ENCODE measurements at regions not wholly inside any gene's neighbourhood (a gene's known extent, or its start where the extent isn't known, plus 50 kb on each side); places are given as distances from the start of the nearest gene placed in this dataset.

DNA sequence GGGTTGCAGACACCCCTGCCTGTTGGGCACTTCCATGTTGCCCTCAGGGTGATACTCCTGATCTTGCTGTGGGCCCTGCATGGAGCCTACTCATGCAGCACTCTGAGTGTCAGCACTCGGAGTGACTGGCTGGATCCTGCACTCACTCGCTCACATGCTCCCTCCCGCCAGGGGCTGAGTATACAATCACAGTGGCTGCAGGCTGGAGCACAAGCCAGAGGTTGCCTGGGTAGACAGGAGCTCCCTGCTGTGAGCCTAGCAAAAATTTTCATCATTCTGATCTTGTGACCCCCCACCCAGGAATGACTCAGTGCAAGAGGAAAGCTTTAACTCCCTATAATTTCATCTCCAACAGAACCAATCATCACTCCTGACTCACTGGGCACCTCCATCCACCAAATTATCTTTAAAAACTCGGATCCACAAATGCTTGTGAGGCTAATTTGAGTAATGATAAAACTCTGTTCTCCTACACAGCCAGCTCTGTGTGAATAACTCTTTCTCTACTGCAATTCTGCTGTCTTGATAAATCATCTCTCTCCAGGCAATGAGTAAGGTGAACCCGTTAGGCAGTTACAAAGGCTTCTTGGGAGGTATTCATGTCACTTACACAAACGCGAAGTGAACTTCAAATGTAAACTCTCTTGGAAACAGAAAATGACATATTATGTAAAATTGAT, 1180.8 kb upstream of the PABPC4L start:
- H3K9ac ChIP-seq (ENCODE audit: insufficient read length) = no peak overlapping the region
- no peaks in the 10 kb centered on the region for H3K9me3 ChIP-seq (ENCODE audit: low read depth, low read length)
- no peaks in the 10 kb centered on the region for H3K36me3 ChIP-seq (ENCODE audit: insufficient read depth, low read length)
- DNase-seq (ENCODE audit: low read depth, low spot score) = no peak
- H3K4me3 ChIP-seq = no peak overlapping the region
- TF ChIP-seq EZH2 (IDR thresholded peaks at IDR 0.05) (no peak), FOXP2 (optimal IDR thresholded peaks at IDR 0.05; ENCODE audit: control extremely low read depth, extremely low read length, insufficient read depth) (no peak), POLR2AphosphoS5 (IDR thresholded peaks at IDR 0.05; ENCODE audit: borderline replicate concordance, low read depth, low read length) (no peak)
- no peak overlapping the region for H3K27ac ChIP-seq

DNA sequence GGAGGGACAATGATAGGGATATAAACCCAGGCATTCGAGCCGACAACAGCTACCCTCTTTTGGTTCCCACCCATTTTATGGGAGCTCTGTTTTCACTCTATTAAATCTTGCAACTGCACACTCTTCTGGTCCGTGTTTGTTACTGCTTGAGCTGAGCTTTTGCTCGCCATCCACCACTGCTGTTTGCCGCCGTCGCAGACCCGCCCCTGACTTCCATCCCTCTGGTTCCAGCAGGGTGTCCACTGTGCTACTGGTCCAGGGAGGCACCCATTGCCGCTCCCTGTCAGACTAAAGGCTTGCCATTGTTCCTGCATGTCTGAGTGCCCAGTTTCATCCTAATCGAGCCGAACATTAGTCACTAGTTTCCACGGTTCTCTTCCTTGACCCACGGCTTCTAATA, 1170.5 kb upstream of the PABPC4L start:
- H3K4me3 ChIP-seq = no peak overlapping the region
- no peak overlapping the region for H3K9ac ChIP-seq (ENCODE audit: insufficient read length)
- TF ChIP-seq POLR2AphosphoS5 (IDR thresholded peaks at IDR 0.05; ENCODE audit: borderline replicate concordance, low read depth, low read length) (no peak), EZH2 (IDR thresholded peaks at IDR 0.05) (no peak), FOXP2 (optimal IDR thresholded peaks at IDR 0.05; ENCODE audit: control extremely low read depth, extremely low read length, insufficient read depth) (no peak)
- no peaks in the 10 kb centered on the region for H3K36me3 ChIP-seq (ENCODE audit: insufficient read depth, low read length)
- no peaks in the 10 kb centered on the region for H3K9me3 ChIP-seq (ENCODE audit: low read depth, low read length)
- no peak overlapping the region for H3K27ac ChIP-seq
- DNase-seq (ENCODE audit: low read depth, low spot score) = no peak

DNA sequence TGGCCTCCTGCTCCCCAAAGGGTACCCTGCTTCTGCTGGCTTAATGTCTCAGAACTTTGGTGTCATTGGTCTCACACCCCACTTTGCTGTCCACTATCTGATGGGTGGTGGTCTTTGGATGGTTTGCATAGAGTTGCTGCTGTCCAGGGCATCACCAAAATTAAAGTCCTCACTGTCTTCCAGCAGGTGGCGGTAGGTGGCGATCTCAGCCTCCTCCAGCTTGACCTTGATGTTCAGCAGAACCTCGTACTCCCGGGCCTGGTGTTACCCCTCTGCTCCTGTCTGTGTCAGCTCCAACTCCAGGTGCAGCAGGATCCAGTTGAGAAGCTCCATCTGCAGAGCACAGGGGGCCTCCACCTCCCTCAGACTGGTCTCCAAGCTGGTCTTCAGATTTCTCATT, 1169.5 kb upstream of the PABPC4L start:
- H3K9ac ChIP-seq (ENCODE audit: insufficient read length) = no peak overlapping the region
- no peaks in the 10 kb centered on the region for H3K9me3 ChIP-seq (ENCODE audit: low read depth, low read length)
- TF ChIP-seq FOXP2 (optimal IDR thresholded peaks at IDR 0.05; ENCODE audit: control extremely low read depth, extremely low read length, insufficient read depth) (no peak), POLR2AphosphoS5 (IDR thresholded peaks at IDR 0.05; ENCODE audit: borderline replicate concordance, low read depth, low read length) (no peak), EZH2 (IDR thresholded peaks at IDR 0.05) (no peak)
- no peak overlapping the region for H3K27ac ChIP-seq
- no peak overlapping the region for H3K4me3 ChIP-seq
- no peak for DNase-seq (ENCODE audit: low read depth, low spot score)
- H3K36me3 ChIP-seq (ENCODE audit: insufficient read depth, low read length) = no peaks in the 10 kb centered on the region

DNA sequence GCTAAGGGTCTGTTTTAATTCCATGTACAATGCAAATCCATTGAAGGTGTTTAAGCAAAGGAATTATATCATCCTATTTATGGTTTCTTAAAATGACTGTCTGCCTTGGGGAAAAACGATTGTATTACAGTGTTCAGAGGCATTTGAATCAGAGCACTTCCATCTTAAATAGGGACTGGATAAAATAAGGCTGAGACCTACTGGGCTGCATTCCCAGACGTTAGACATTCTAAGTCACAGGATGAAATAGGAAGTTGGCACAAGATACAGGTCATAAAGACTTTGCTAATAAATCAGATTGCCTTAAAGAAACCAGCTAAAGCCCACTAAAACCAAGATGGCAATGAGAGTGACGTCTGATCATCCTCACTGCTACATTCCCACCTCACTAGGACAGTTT, 1167.2 kb upstream of the PABPC4L start:
- Histone ChIP-seq H3K27ac (no peak overlapping the region), H3K36me3 (ENCODE audit: insufficient read depth, low read length) (no peaks in the 10 kb centered on the region), H3K9me3 (ENCODE audit: low read depth, low read length) (no peaks in the 10 kb centered on the region), H3K4me3 (no peak overlapping the region), H3K9ac (ENCODE audit: insufficient read length) (no peak overlapping the region)
- no peak for DNase-seq (ENCODE audit: low read depth, low spot score)
- TF ChIP-seq FOXP2 (optimal IDR thresholded peaks at IDR 0.05; ENCODE audit: control extremely low read depth, extremely low read length, insufficient read depth) = no peak
- TF ChIP-seq EZH2 (IDR thresholded peaks at IDR 0.05) = no peak
- no peak for TF ChIP-seq POLR2AphosphoS5 (IDR thresholded peaks at IDR 0.05; ENCODE audit: borderline replicate concordance, low read depth, low read length)

DNA sequence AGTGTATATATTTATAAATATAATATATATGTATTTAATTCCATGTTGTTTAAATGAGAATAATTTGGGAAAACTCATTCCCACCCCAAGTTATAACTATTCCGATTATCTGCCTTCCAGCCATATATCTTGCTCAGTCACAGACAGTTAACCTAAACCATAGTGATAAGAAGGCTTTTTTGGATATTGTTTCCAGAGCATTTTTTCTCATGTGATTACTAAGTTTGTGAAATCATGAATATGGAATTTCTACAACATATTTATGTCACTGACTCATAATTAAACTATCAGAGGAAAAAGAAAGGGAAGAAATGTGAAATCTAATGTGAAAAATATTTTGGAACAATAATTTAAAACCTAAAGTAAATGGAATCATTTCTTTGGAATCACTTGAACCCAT, 1163.5 kb upstream of the PABPC4L start:
- DNase-seq (ENCODE audit: low read depth, low spot score) = no peak
- Histone ChIP-seq H3K4me3 (no peak overlapping the region), H3K36me3 (ENCODE audit: insufficient read depth, low read length) (no peaks in the 10 kb centered on the region), H3K27ac (no peak overlapping the region), H3K9ac (ENCODE audit: insufficient read length) (no peak overlapping the region), H3K9me3 (ENCODE audit: low read depth, low read length) (no peaks in the 10 kb centered on the region)
- TF ChIP-seq FOXP2 (optimal IDR thresholded peaks at IDR 0.05; ENCODE audit: control extremely low read depth, extremely low read length, insufficient read depth) (no peak), POLR2AphosphoS5 (IDR thresholded peaks at IDR 0.05; ENCODE audit: borderline replicate concordance, low read depth, low read length) (no peak), EZH2 (IDR thresholded peaks at IDR 0.05) (no peak)

DNA sequence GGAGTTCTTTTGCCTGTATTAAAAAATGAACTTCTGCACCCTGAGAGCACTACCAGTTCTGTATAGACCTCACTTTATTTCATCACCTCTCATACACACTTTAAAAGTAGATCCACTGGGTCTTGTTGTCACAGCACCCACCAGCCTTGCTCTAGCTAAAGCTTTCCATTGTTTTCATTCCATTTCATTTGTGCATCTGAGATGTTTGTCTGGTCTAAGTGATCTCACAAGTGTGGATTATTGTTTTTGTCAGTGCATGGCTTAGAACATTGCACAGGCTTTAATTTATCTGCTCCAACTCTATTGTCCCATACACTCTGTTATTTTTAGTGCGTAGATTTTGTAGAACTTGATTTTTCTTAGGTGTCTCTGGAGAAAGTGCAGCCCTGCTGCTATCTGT, 1157.5 kb upstream of the PABPC4L start:
- no peaks in the 10 kb centered on the region for H3K36me3 ChIP-seq (ENCODE audit: insufficient read depth, low read length)
- H3K9ac ChIP-seq (ENCODE audit: insufficient read length) = no peak overlapping the region
- no peak for DNase-seq (ENCODE audit: low read depth, low spot score)
- H3K27ac ChIP-seq = peak overlapping the region; percentile 37; the same call in 1 of the 2 replicates
- TF ChIP-seq EZH2 (IDR thresholded peaks at IDR 0.05) (no peak), FOXP2 (optimal IDR thresholded peaks at IDR 0.05; ENCODE audit: control extremely low read depth, extremely low read length, insufficient read depth) (no peak), POLR2AphosphoS5 (IDR thresholded peaks at IDR 0.05; ENCODE audit: borderline replicate concordance, low read depth, low read length) (no peak)
- no peak overlapping the region for H3K4me3 ChIP-seq
- H3K9me3 ChIP-seq (ENCODE audit: low read depth, low read length) = 0 out of 2 replicates have a peak, but pooled peaks cover 4% of the 10 kb centered on the region

DNA sequence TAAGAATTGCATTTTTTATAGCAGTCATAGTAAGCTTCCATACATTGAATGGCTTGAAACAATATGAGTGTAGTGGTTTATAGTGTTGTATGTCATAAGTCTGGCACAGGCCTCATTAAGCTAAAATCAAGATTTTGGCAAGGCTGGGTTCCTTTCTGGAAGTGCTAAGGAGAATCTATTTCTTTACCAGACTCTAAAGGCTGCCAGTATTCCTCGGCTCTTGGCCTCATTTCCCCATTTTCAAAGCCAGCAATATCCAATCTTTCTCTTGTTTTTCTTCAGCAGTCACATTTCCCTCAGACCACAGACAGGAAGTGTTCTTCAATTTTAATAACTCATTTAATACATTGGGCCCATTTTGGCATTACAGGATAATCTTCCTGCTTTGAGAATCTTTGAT, 1155.5 kb upstream of the PABPC4L start:
- no peaks in the 10 kb centered on the region for H3K36me3 ChIP-seq (ENCODE audit: insufficient read depth, low read length)
- TF ChIP-seq POLR2AphosphoS5 (IDR thresholded peaks at IDR 0.05; ENCODE audit: borderline replicate concordance, low read depth, low read length) (no peak), EZH2 (IDR thresholded peaks at IDR 0.05) (no peak), FOXP2 (optimal IDR thresholded peaks at IDR 0.05; ENCODE audit: control extremely low read depth, extremely low read length, insufficient read depth) (no peak)
- H3K9ac ChIP-seq (ENCODE audit: insufficient read length) = no peak overlapping the region
- no peak overlapping the region for H3K4me3 ChIP-seq
- H3K27ac ChIP-seq = peak overlapping the region; percentile 47; the same call in 1 of the 2 replicates
- DNase-seq (ENCODE audit: low read depth, low spot score) = no peak
- 0 out of 2 replicates have a peak, but pooled peaks cover 4% of the 10 kb centered on the region for H3K9me3 ChIP-seq (ENCODE audit: low read depth, low read length)

DNA sequence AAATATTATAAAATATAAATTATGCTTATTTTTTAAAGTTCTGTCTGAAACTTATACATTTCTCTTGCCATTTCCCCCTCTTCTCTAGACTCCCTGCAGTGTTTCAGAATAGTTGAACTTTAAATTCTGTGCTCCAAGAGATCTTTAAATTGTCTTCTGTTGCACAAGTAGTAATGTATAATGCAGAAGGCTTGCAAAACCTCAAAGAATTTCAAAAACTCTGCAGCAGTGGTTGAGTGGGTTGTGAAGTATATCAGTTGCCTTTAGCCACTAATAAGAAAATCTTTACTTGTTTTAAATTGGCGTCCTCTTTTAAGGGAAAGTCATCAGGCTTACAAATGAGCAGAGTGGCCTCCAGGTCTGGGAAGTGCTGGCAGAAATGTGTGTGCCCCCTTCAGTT, 1153.3 kb upstream of the PABPC4L start:
- Histone ChIP-seq H3K4me3 (peak overlapping the region; percentile 31), H3K9ac (ENCODE audit: insufficient read length) (no peak overlapping the region), H3K27ac (peak overlapping the region; percentile 85), H3K36me3 (ENCODE audit: insufficient read depth, low read length) (no peaks in the 10 kb centered on the region), H3K9me3 (ENCODE audit: low read depth, low read length) (0 out of 2 replicates have a peak, but pooled peaks cover 4% of the 10 kb centered on the region)
- peak; percentile 89 for DNase-seq (ENCODE audit: low read depth, low spot score)
- TF ChIP-seq FOXP2 (optimal IDR thresholded peaks at IDR 0.05; ENCODE audit: control extremely low read depth, extremely low read length, insufficient read depth) (peak; percentile 44), POLR2AphosphoS5 (IDR thresholded peaks at IDR 0.05; ENCODE audit: borderline replicate concordance, low read depth, low read length) (no peak; the same call in 1 of the 2 replicates)

Measured in SK-N-MC (cell line).